ENCODE measurements at regions not wholly inside any gene's neighbourhood (a gene's known extent, or its start where the extent isn't known, plus 50 kb on each side); places are given as distances from the start of the nearest gene placed in this dataset.

- TF ChIP-seq TAF1 (IDR thresholded peaks at IDR 0.05; ENCODE audit: low read depth): no peak
- no peak for TF ChIP-seq MAX (IDR thresholded peaks at IDR 0.05)
- no peak for TF ChIP-seq REST (IDR thresholded peaks at IDR 0.05; ENCODE audit: low read depth)
- TF ChIP-seq CEBPB (IDR thresholded peaks at IDR 0.05): no peak
- TF ChIP-seq FOXM1 (IDR thresholded peaks at IDR 0.05; ENCODE audit: borderline replicate concordance, low read depth): no peak
- no peak for TF ChIP-seq TCF12 (IDR thresholded peaks at IDR 0.05; ENCODE audit: low read depth)
These were observed 207.7 kb upstream of the DTNBP1 start for GRCh38 chr6:15870333-15871043.

GRCh38 chr6:15864708-15865062, 201.9 kb upstream of the DTNBP1 start:
- TF ChIP-seq NFIC (IDR thresholded peaks at IDR 0.05): no peak
- no peak for TF ChIP-seq REST (IDR thresholded peaks at IDR 0.05; ENCODE audit: low read depth)
- no peak for TF ChIP-seq YY1 (IDR thresholded peaks at IDR 0.05; ENCODE audit: low read depth)
- TF ChIP-seq TEAD4 (IDR thresholded peaks at IDR 0.05): no peak
- TF ChIP-seq EP300 (IDR thresholded peaks at IDR 0.05; ENCODE audit: borderline replicate concordance): no peak
- TF ChIP-seq CREB1 (IDR thresholded peaks at IDR 0.05; ENCODE audit: low read depth): no peak
- no peak for TF ChIP-seq TAF1 (IDR thresholded peaks at IDR 0.05; ENCODE audit: low read depth)

DNA sequence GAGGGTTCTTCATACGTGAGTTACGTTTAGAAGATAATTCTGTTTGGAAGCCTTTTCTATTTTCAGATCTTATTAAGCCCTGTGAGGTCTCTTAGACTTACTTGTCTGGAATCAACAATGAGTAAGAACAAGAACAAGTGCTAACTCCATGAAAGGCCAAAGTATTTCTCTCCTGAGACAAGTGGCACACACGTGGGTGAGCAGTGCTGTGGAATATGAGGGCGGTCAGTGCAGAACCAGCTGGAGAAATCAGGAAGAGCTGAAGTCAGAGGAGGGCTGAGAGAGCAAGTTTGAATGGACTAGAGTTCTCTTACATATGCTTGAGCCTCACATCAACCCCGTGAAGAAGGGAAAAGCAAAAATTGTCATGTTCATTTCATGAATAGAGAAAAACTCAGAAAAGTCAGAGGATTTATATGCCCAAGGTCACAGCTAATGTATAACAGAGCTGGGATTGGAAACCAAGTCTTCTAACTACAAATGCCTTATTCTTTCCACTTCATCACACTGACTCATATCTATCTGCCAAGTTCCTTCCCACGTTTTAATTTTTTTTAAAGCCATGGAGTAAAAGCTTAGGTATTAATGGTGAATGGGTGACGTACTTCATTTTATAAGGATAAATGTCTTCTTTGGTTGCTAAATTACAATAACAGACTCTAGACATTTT, 201.3 kb upstream of the DTNBP1 start:
- TF ChIP-seq ZBTB7A (IDR thresholded peaks at IDR 0.05; ENCODE audit: low read depth): no peak

- TF ChIP-seq TCF12 (IDR thresholded peaks at IDR 0.05; ENCODE audit: low read depth) (no peak), RAD21 (IDR thresholded peaks at IDR 0.05; ENCODE audit: low read depth) (no peak), NFIC (IDR thresholded peaks at IDR 0.05) (no peak), FOXM1 (IDR thresholded peaks at IDR 0.05; ENCODE audit: borderline replicate concordance, low read depth) (no peak), TAF1 (IDR thresholded peaks at IDR 0.05; ENCODE audit: low read depth) (no peak), TEAD4 (IDR thresholded peaks at IDR 0.05) (no peak)
These were observed 200.0 kb upstream of the DTNBP1 start for GRCh38 chr6:15862810-15863209.

DNA sequence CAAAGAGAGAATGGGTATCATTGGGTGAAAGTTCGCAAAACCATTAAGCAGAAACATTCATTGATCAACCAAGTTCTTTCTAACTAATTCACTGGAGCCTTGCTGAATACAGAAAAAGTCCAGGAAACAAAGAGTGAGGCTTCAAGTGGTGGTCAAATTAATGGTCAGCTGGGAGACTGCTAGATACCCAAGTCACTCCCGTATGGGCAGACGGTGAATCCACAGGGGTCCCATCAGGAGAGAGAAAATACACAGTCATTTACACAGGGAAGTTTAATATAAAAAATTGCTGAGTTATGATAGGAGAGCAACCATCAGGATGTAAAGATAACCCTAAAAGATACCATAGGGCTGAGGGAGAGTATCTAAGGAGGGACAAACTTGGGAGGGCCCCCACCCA, 198.7 kb upstream of the DTNBP1 start:
- TF ChIP-seq EGR1 (IDR thresholded peaks at IDR 0.05) (no peak), YY1 (IDR thresholded peaks at IDR 0.05; ENCODE audit: low read depth) (no peak), MAX (IDR thresholded peaks at IDR 0.05) (no peak), ZBTB7A (IDR thresholded peaks at IDR 0.05; ENCODE audit: low read depth) (no peak), RAD21 (IDR thresholded peaks at IDR 0.05; ENCODE audit: low read depth) (no peak), CREB1 (IDR thresholded peaks at IDR 0.05; ENCODE audit: low read depth) (no peak), TEAD4 (IDR thresholded peaks at IDR 0.05) (no peak), TCF12 (IDR thresholded peaks at IDR 0.05; ENCODE audit: low read depth) (no peak), USF1 (IDR thresholded peaks at IDR 0.05) (no peak), EP300 (IDR thresholded peaks at IDR 0.05; ENCODE audit: borderline replicate concordance) (no peak), CEBPB (IDR thresholded peaks at IDR 0.05) (no peak), NFIC (IDR thresholded peaks at IDR 0.05) (no peak), REST (IDR thresholded peaks at IDR 0.05; ENCODE audit: low read depth) (no peak), TAF1 (IDR thresholded peaks at IDR 0.05; ENCODE audit: low read depth) (no peak), FOXM1 (IDR thresholded peaks at IDR 0.05; ENCODE audit: borderline replicate concordance, low read depth) (no peak)
